ENCODE measurements at regions not wholly inside any gene's neighbourhood (a gene's known extent, or its start where the extent isn't known, plus 50 kb on each side); places are given as distances from the start of the nearest gene placed in this dataset.

DNA sequence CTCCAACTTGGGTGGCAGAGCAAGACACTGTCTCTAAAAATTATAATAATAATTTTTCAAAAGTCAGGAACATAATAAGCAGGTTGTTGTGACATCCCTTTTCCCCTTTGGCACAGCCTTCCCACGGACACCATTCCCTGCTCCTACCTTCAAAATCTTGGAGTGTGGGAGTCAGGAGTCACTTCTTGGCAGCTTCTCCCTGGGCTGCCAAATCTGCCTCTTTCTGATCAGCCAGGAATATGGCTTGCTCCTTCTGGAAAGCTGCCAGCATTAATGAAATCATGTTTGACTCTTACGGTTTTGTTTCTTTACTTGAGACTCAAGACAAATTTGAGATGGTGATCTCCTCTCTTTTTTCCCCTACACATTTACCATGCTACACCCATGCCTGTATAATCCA lies 391.4 kb upstream of the SYT1 start:
- DNase-seq, result no peak
- no peaks in the 10 kb centered on the region for H3K4me1 ChIP-seq
- no peaks in the 10 kb centered on the region for H3K27me3 ChIP-seq
- intact Hi-C loops (cut with DNase I; ENCODE audit: low total_unique reads), result no loop called here
- TF ChIP-seq POLR2A (IDR thresholded peaks at IDR 0.05), result no peak
- TF ChIP-seq, protein P1, sequence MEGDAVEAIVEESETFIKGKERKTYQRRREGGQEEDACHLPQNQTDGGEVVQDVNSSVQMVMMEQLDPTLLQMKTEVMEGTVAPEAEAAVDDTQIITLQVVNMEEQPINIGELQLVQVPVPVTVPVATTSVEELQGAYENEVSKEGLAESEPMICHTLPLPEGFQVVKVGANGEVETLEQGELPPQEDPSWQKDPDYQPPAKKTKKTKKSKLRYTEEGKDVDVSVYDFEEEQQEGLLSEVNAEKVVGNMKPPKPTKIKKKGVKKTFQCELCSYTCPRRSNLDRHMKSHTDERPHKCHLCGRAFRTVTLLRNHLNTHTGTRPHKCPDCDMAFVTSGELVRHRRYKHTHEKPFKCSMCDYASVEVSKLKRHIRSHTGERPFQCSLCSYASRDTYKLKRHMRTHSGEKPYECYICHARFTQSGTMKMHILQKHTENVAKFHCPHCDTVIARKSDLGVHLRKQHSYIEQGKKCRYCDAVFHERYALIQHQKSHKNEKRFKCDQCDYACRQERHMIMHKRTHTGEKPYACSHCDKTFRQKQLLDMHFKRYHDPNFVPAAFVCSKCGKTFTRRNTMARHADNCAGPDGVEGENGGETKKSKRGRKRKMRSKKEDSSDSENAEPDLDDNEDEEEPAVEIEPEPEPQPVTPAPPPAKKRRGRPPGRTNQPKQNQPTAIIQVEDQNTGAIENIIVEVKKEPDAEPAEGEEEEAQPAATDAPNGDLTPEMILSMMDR (IDR thresholded peaks at IDR 0.05), result no peak
- no peaks in the 10 kb centered on the region for H3K9me3 ChIP-seq
- H3K4me3 ChIP-seq, result no peak overlapping the region
- H3K36me3 ChIP-seq, result no peaks in the 10 kb centered on the region
- H3K27ac ChIP-seq, result no peak overlapping the region

DNA sequence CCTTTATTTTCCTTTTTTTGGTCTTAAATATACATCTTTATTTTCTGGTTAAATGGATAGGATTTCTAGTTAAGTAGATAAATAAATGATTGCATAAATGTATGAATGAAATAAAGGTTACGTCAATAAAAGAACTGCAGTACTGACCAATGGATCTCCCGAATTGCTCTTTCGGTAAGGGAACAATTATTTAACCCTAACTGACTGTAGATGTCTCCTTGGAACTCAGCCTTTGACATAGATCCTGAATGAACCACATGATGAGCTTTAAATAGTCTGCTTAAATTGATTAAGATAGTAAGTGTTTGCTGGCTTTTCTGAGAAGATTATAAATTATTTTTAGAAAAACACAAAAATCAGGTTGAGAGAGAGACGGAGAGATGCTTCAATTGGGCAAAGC lies 391.0 kb upstream of the SYT1 start:
- intact Hi-C loops (cut with DNase I; ENCODE audit: low total_unique reads), result no loop called here
- H3K36me3 ChIP-seq, result no peaks in the 10 kb centered on the region
- TF ChIP-seq, protein P1 (IDR thresholded peaks at IDR 0.05), result no peak
- no peak for TF ChIP-seq POLR2A (IDR thresholded peaks at IDR 0.05)
- H3K4me3 ChIP-seq, result no peak overlapping the region
- H3K27ac ChIP-seq, result no peak overlapping the region
- DNase-seq, result no peak
- no peaks in the 10 kb centered on the region for H3K4me1 ChIP-seq
- no peaks in the 10 kb centered on the region for H3K9me3 ChIP-seq
- H3K27me3 ChIP-seq, result no peaks in the 10 kb centered on the region

DNA sequence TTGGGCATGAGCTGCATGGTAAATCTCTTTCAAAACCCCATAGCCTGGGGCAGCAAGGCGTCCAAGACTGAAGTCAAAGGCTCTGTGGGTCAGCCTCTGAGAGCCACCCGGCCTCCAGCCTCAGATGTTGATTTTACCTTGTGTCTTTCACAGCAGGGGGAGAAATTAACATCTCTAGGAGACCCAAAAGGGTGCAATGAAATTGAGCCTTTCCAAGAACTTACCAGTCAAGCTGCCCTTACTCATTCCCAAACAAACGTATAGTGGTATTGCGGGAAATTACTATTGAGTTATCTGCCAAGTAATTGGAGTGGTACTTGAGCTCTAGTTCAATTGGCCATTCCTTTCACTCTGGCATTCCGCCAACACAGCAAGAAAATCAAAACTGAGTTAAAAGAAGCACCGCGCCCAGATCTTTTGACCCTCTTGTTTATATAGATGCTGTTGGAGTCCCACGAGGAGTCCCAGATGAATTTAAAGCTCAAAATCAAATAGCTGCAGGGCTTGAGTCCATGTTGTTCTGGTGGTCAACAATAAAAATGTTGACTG lies 380.7 kb upstream of the SYT1 start:
- H3K36me3 ChIP-seq, result no peaks in the 10 kb centered on the region
- no peaks in the 10 kb centered on the region for H3K27me3 ChIP-seq
- TF ChIP-seq, protein P1 (IDR thresholded peaks at IDR 0.05), result no peak
- TF ChIP-seq POLR2A (IDR thresholded peaks at IDR 0.05), result no peak
- H3K4me1 ChIP-seq, result no peaks in the 10 kb centered on the region
- intact Hi-C loops (cut with DNase I; ENCODE audit: low total_unique reads), result no loop called here
- no peak overlapping the region for H3K4me3 ChIP-seq
- no peaks in the 10 kb centered on the region for H3K9me3 ChIP-seq
- no peak overlapping the region for H3K27ac ChIP-seq
- DNase-seq, result no peak

DNA sequence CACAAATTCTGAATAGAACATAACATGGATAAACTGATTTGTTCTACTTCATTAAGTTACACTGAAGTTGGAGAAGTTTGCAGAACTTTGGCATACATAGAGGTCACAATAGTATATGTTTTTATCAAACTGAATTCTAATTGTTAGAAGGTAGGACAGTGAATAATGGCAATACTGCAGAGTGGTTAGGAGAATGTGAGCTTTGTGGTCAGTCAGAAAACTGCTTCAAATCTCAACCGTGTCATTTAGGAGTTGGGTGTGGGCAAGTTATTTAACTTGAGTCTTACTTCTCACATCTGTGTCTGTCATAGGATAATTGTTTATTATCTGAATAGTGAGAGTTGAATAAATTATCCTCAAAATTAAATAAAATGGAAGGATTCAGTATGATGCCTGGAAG lies 374.6 kb upstream of the SYT1 start:
- no peak for DNase-seq
- H3K27me3 ChIP-seq, result no peaks in the 10 kb centered on the region
- H3K4me3 ChIP-seq, result no peak overlapping the region
- TF ChIP-seq POLR2A (IDR thresholded peaks at IDR 0.05), result no peak
- TF ChIP-seq, protein P1 (IDR thresholded peaks at IDR 0.05), result no peak
- H3K36me3 ChIP-seq, result no peaks in the 10 kb centered on the region
- H3K27ac ChIP-seq, result no peak overlapping the region
- no peaks in the 10 kb centered on the region for H3K9me3 ChIP-seq
- H3K4me1 ChIP-seq, result no peaks in the 10 kb centered on the region
- intact Hi-C loops (cut with DNase I; ENCODE audit: low total_unique reads), result no loop called here

DNA sequence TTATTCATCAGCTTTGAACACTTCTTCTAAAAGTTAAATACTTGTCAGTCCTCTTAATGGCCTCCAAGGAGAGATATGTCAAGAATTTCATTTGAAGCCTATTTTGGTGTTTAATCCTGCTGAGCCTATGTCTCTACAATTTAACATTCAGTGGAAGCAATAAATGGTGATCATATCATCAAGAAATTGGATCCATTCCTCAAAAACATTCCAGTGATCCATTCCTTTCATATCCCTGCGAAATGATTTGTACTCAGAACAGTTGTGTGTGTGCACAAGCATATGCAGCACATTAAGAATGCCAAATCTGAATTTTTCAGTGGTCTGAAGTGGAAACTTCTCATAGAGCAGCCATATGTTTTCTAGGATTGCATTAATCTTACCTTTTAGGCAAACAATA lies 373.7 kb upstream of the SYT1 start:
- H3K27me3 ChIP-seq, result no peaks in the 10 kb centered on the region
- TF ChIP-seq POLR2A (IDR thresholded peaks at IDR 0.05), result no peak
- TF ChIP-seq, protein P1 (IDR thresholded peaks at IDR 0.05), result no peak
- no peaks in the 10 kb centered on the region for H3K4me1 ChIP-seq
- no peaks in the 10 kb centered on the region for H3K9me3 ChIP-seq
- H3K4me3 ChIP-seq, result no peak overlapping the region
- intact Hi-C loops (cut with DNase I; ENCODE audit: low total_unique reads), result no loop called here
- H3K27ac ChIP-seq, result no peak overlapping the region
- DNase-seq, result no peak
- H3K36me3 ChIP-seq, result no peaks in the 10 kb centered on the region
